ENCODE measurements at regions not wholly inside any gene's neighbourhood (a gene's known extent, or its start where the extent isn't known, plus 50 kb on each side); places are given as distances from the start of the nearest gene placed in this dataset.
A peak's percentile ranks its signal among the peaks of the same experiment; 100 is the strongest.

- Histone ChIP-seq H3K9me3 (replicated peaks; ENCODE audit: control insufficient read depth, insufficient read depth, low read length) (no peaks in the 10 kb centered on the region), H3K79me2 (ENCODE audit: control insufficient read depth, insufficient read depth, low read length) (no peaks in the 10 kb centered on the region), H4K20me1 (ENCODE audit: control insufficient read depth, insufficient read depth) (no peaks in the 10 kb centered on the region), H3K4me3 (no peak overlapping the region), H3K36me3 (ENCODE audit: control insufficient read depth in 2 of 2, insufficient read depth in 2 of 2, low read length in 1 of 2) (no peaks in the 10 kb centered on the region), H2AFZ (ENCODE audit: control insufficient read depth, low read depth, low read length) (no peak overlapping the region), H3K27ac (ENCODE audit: control insufficient read depth, insufficient read depth) (no peak overlapping the region), H3K27me3 (replicated peaks in 1 of 2; ENCODE audit: control insufficient read depth in 2 of 2, insufficient read depth in 2 of 2, low read length in 1 of 2) (no peaks in the 10 kb centered on the region), H3K4me2 (ENCODE audit: control insufficient read depth, insufficient read depth) (no peak overlapping the region), H3K4me1 (ENCODE audit: control insufficient read depth, insufficient read depth, low read length) (no peaks in the 10 kb centered on the region), H3K9ac (ENCODE audit: control insufficient read depth, insufficient read depth, low read length) (no peak overlapping the region)
- WGBS (ENCODE audit: insufficient coverage, insufficient replicate concordance, low lambda C conversion rate, missing lambda C conversion rate), result 33% methylated on average over 3 of the region's 3 CpGs
- POLR2A ChIA-PET, result no interaction called here
- in situ Hi-C loops (cut with MboI), result no loop called here
- FAIRE-seq (no peak), ATAC-seq (no peak), DNase-seq (ENCODE audit: low read depth, low spot score) (no peak)
- intact Hi-C loops (cut with micrococcal nuclease; ENCODE audit: unreplicated experiment), result no loop called here
- no peak for TF ChIP-seq USF1 (IDR thresholded peaks at IDR 0.05; ENCODE audit: borderline replicate concordance, extremely low read length, insufficient read depth, low read depth, low read length)
- no peak for TF ChIP-seq CREB1 (IDR thresholded peaks at IDR 0.05; ENCODE audit: low read depth)
- TF ChIP-seq HDAC2 (IDR thresholded peaks at IDR 0.05), result no peak
- RAD21 ChIA-PET (ENCODE audit: unreplicated experiment), result no interaction called here
- SMC1A ChIA-PET (ENCODE audit: uncharacterized antibody, unreplicated experiment), result no interaction called here
- CTCF ChIA-PET, result no interaction called here
- BruUV-seq (replicated peaks), result no TSS peak
These were observed 239.1 kb upstream of the AZI2 start for GRCh38 chr3:28587723-28588122.

- Histone ChIP-seq H3K27ac (ENCODE audit: control insufficient read depth, insufficient read depth) (no peak overlapping the region), H2AFZ (ENCODE audit: control insufficient read depth, low read depth, low read length) (no peak overlapping the region), H4K20me1 (ENCODE audit: control insufficient read depth, insufficient read depth) (no peaks in the 10 kb centered on the region), H3K36me3 (ENCODE audit: control insufficient read depth in 2 of 2, insufficient read depth in 2 of 2, low read length in 1 of 2) (no peaks in the 10 kb centered on the region), H3K79me2 (ENCODE audit: control insufficient read depth, insufficient read depth, low read length) (no peaks in the 10 kb centered on the region), H3K9me3 (replicated peaks; ENCODE audit: control insufficient read depth, insufficient read depth, low read length) (no peaks in the 10 kb centered on the region), H3K27me3 (replicated peaks in 1 of 2; ENCODE audit: control insufficient read depth in 2 of 2, insufficient read depth in 2 of 2, low read length in 1 of 2) (no peaks in the 10 kb centered on the region), H3K4me3 (no peak overlapping the region), H3K4me2 (ENCODE audit: control insufficient read depth, insufficient read depth) (no peak overlapping the region), H3K9ac (ENCODE audit: control insufficient read depth, insufficient read depth, low read length) (no peak overlapping the region), H3K4me1 (ENCODE audit: control insufficient read depth, insufficient read depth, low read length) (no peaks in the 10 kb centered on the region)
- DNase-seq (ENCODE audit: low read depth, low spot score) (no peak), FAIRE-seq (no peak), ATAC-seq (no peak)
- in situ Hi-C loops (cut with MboI) (no loop called here), intact Hi-C loops (cut with micrococcal nuclease; ENCODE audit: unreplicated experiment) (no loop called here)
- 13% methylated on average over 2 of the region's 2 CpGs for WGBS (ENCODE audit: insufficient coverage, insufficient replicate concordance, low lambda C conversion rate, missing lambda C conversion rate)
- ChIA-PET SMC1A (ENCODE audit: uncharacterized antibody, unreplicated experiment) (no interaction called here), CTCF (interaction anchor here (0.9 kb wide), 1 partner anchor 10 kb away, joined by 3 read pairs; no protein-coding TSS in a partner anchor), POLR2A (no interaction called here), RAD21 (ENCODE audit: unreplicated experiment) (no interaction called here)
- 0 out of 4 replicates have a peak, but pooled peaks of 1 of the 2 experiments have one; percentile 5 for TF ChIP-seq BHLHE40 (IDR thresholded peaks at IDR 0.05; ENCODE audit: borderline replicate concordance in 1 of 2, low read depth in 2 of 2, low read length in 1 of 2)
- peak; percentile 73 for TF ChIP-seq RAD51 (IDR thresholded peaks at IDR 0.05)
- TF ChIP-seq TBL1XR1 (IDR thresholded peaks at IDR 0.05; ENCODE audit: low read depth, low read length), result no peak
- BruUV-seq (replicated peaks), result no TSS peak
These were observed 241.6 kb upstream of the AZI2 start for GRCh38 chr3:28590216-28590615.

All from GM12878 (cell line).